GM19238 (cell line): ENCODE measurements at regions not wholly inside any gene's neighbourhood (a gene's known extent, or its start where the extent isn't known, plus 50 kb on each side); places are given as distances from the start of the nearest gene placed in this dataset.

ENCODE experiments used
- DNase-seq: peaks from one replicate; pipeline ENCODE4 v3.0.0; 2011; ENCODE audit warnings: low spot score; ENCODE audit not compliant: insufficient read length

- DNase-seq: peak; percentile 43
Observed at GRCh38 chr5:66306105-66306843, 162.2 kb downstream of the SREK1 start.

- no peak for DNase-seq
Observed at GRCh38 chr5:66306844-66307315, 162.8 kb downstream of the SREK1 start.

GRCh38 chr5:66307647-66308241 is 163.6 kb downstream of the SREK1 start:
- DNase-seq: peak; percentile 31

- no peak for DNase-seq
Observed at GRCh38 chr5:66312266-66312665, 168.2 kb downstream of the SREK1 start.

- DNase-seq: no peak
Observed at GRCh38 chr5:66315784-66316183, 171.7 kb downstream of the SREK1 start.

- DNase-seq: no peak
Observed at GRCh38 chr5:66322786-66323528, 178.9 kb downstream of the SREK1 start.

GRCh38 chr5:66323529-66323895 is 179.4 kb downstream of the SREK1 start:
- DNase-seq: no peak

- DNase-seq: no peak
Observed at GRCh38 chr5:66324357-66324756, 180.3 kb downstream of the SREK1 start.

- DNase-seq: no peak
Observed at GRCh38 chr5:66326276-66326675, 182.2 kb downstream of the SREK1 start.

GRCh38 chr5:66327008-66327407 is 182.9 kb downstream of the SREK1 start:
- DNase-seq: no peak

- no peak for DNase-seq
Observed at GRCh38 chr5:66329078-66329477, 185.0 kb downstream of the SREK1 start.

GRCh38 chr5:66333192-66333591 is 189.1 kb downstream of the SREK1 start:
- DNase-seq: no peak

- no peak for DNase-seq
Observed at GRCh38 chr5:66337626-66338226, 193.6 kb downstream of the SREK1 start.

- DNase-seq: no peak
Observed at GRCh38 chr5:66338828-66339227, 194.7 kb downstream of the SREK1 start.

- no peak for DNase-seq
Observed at GRCh38 chr5:66339896-66340295, 195.8 kb downstream of the SREK1 start.

GRCh38 chr5:66340786-66341185 is 196.7 kb downstream of the SREK1 start:
- no peak for DNase-seq

GRCh38 chr5:66342341-66342880 is 198.3 kb downstream of the SREK1 start:
- DNase-seq: no peak

- no peak for DNase-seq
Observed at GRCh38 chr5:66343370-66344071, 199.4 kb downstream of the SREK1 start.

GRCh38 chr5:66344544-66344943 is 200.4 kb downstream of the SREK1 start:
- DNase-seq: no peak

- DNase-seq: no peak
Observed at GRCh38 chr5:66345281-66345680, 201.2 kb downstream of the SREK1 start.

- DNase-seq: no peak
Observed at GRCh38 chr5:66346869-66347268, 202.8 kb downstream of the SREK1 start.
